ENCODE measurements at regions not wholly inside any gene's neighbourhood (a gene's known extent, or its start where the extent isn't known, plus 50 kb on each side); places are given as distances from the start of the nearest gene placed in this dataset.

- DNase-seq (ENCODE audit: low spot score), result no peak
Observed at GRCh38 chr1:221350091-221350490, 391.8 kb downstream of the DUSP10 start.

GRCh38 chr1:221356693-221357092, 385.2 kb downstream of the DUSP10 start:
- no peak for DNase-seq (ENCODE audit: low spot score)

GRCh38 chr1:221363039-221363438, 378.9 kb downstream of the DUSP10 start:
- no peak for DNase-seq (ENCODE audit: low spot score)

- no peak for DNase-seq (ENCODE audit: low spot score)
Observed at GRCh38 chr1:221366495-221367110, 375.3 kb downstream of the DUSP10 start.

- no peak for DNase-seq (ENCODE audit: low spot score)
Observed at GRCh38 chr1:221371705-221372104, 370.2 kb downstream of the DUSP10 start.

- DNase-seq (ENCODE audit: low spot score), result no peak
Observed at GRCh38 chr1:221373795-221374194, 368.1 kb downstream of the DUSP10 start.

- no peak for DNase-seq (ENCODE audit: low spot score)
Observed at GRCh38 chr1:221376286-221376685, 365.6 kb downstream of the DUSP10 start.

- no peak for DNase-seq (ENCODE audit: low spot score)
Observed at GRCh38 chr1:221381910-221382623, 359.8 kb downstream of the DUSP10 start.

- DNase-seq (ENCODE audit: low spot score), result peak; percentile 67
Observed at GRCh38 chr1:221392453-221392852, 349.4 kb downstream of the DUSP10 start.

GRCh38 chr1:221394011-221394544, 347.8 kb downstream of the DUSP10 start:
- peak; percentile 17 for DNase-seq (ENCODE audit: low spot score)

GRCh38 chr1:221396526-221396925, 345.4 kb downstream of the DUSP10 start:
- no peak for DNase-seq (ENCODE audit: low spot score)

- DNase-seq (ENCODE audit: low spot score), result no peak
Observed at GRCh38 chr1:221397141-221397540, 344.7 kb downstream of the DUSP10 start.

- DNase-seq (ENCODE audit: low spot score), result no peak
Observed at GRCh38 chr1:221397606-221398005, 344.3 kb downstream of the DUSP10 start.

GRCh38 chr1:221405146-221405545, 336.7 kb downstream of the DUSP10 start:
- DNase-seq (ENCODE audit: low spot score), result no peak

- DNase-seq (ENCODE audit: low spot score), result no peak
Observed at GRCh38 chr1:221408117-221408803, 333.6 kb downstream of the DUSP10 start.

- DNase-seq (ENCODE audit: low spot score), result no peak
Observed at GRCh38 chr1:221411283-221411682, 330.6 kb downstream of the DUSP10 start.

GRCh38 chr1:221414772-221415539, 326.9 kb downstream of the DUSP10 start:
- no peak for DNase-seq (ENCODE audit: low spot score)

GRCh38 chr1:221415651-221416050, 326.2 kb downstream of the DUSP10 start:
- peak; percentile 47 for DNase-seq (ENCODE audit: low spot score)

- no peak for DNase-seq (ENCODE audit: low spot score)
Observed at GRCh38 chr1:221416142-221416541, 325.7 kb downstream of the DUSP10 start.

GRCh38 chr1:221416723-221417122, 325.2 kb downstream of the DUSP10 start:
- no peak for DNase-seq (ENCODE audit: low spot score)

- peak; percentile 48 for DNase-seq (ENCODE audit: low spot score)
Observed at GRCh38 chr1:221418346-221418745, 323.5 kb downstream of the DUSP10 start.

GRCh38 chr1:221419513-221420095, 322.3 kb downstream of the DUSP10 start:
- DNase-seq (ENCODE audit: low spot score), result peak; percentile 69

Data from A172 (cell line).